ENCODE measurements at regions not wholly inside any gene's neighbourhood (a gene's known extent, or its start where the extent isn't known, plus 50 kb on each side); places are given as distances from the start of the nearest gene placed in this dataset.

- TF ChIP-seq HDGF (IDR thresholded peaks at IDR 0.05; ENCODE audit: borderline replicate concordance) (no peak), L3MBTL2 (conservative IDR thresholded peaks at IDR 0.05) (no peak), FOXA1 (IDR thresholded peaks at IDR 0.05) (no peak), SP1 (IDR thresholded peaks at IDR 0.05) (no peak), SUZ12 (IDR thresholded peaks at IDR 0.05) (no peak), CTBP1 (IDR thresholded peaks at IDR 0.05; ENCODE audit: borderline replicate concordance) (no peak), FOXK2 (IDR thresholded peaks at IDR 0.05) (no peak), BHLHE40 (IDR thresholded peaks at IDR 0.05; ENCODE audit: borderline replicate concordance) (no peak), TARDBP (IDR thresholded peaks at IDR 0.05) (no peak), NFRKB (IDR thresholded peaks at IDR 0.05) (no peak), ELF4 (IDR thresholded peaks at IDR 0.05) (no peak), ARNT (IDR thresholded peaks at IDR 0.05) (no peak)
- TF ChIP-seq, protein P1, sequence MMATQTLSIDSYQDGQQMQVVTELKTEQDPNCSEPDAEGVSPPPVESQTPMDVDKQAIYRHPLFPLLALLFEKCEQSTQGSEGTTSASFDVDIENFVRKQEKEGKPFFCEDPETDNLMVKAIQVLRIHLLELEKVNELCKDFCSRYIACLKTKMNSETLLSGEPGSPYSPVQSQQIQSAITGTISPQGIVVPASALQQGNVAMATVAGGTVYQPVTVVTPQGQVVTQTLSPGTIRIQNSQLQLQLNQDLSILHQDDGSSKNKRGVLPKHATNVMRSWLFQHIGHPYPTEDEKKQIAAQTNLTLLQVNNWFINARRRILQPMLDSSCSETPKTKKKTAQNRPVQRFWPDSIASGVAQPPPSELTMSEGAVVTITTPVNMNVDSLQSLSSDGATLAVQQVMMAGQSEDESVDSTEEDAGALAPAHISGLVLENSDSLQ (IDR thresholded peaks at IDR 0.05) = no peak
These were observed 358.5 kb downstream of the CBLN4 start for GRCh38 chr20:55646851-55647250.
